CD14-positive monocyte (primary cell): ENCODE measurements at regions not wholly inside any gene's neighbourhood (a gene's known extent, or its start where the extent isn't known, plus 50 kb on each side); places are given as distances from the start of the nearest gene placed in this dataset.

Experiments used
- DNase-seq, 3 donors: peaks; one replicate each; pipeline ENCODE4 v3.0.0-alpha.2; 2011 to 2022
- H2AFZ ChIP-seq: 2 replicates; pipeline ENCODE4 v1.6.0; 2012; ENCODE audit warnings: mild to moderate bottlenecking, low read depth, low read length, inconsistent platforms; ENCODE audit not compliant: insufficient read depth, poor library complexity, severe bottlenecking
- H3K27ac ChIP-seq, 2 donors: 1 replicate in 1 of 2; 2 replicates in 1 of 2; pipeline ENCODE4 v1.5.1; 2012 to 2013; ENCODE audit warnings: low read length in 2 of 2, control low read depth in 1 of 2, inconsistent platforms in 1 of 2, low read depth in 1 of 2, mild to moderate bottlenecking in 1 of 2
- H3K27me3 ChIP-seq, 2 donors: one replicate each; pipeline versions ENCODE4 v1.6.0 to v1.6.1; 2011 to 2013; ENCODE audit warnings: low read length in 2 of 2; ENCODE audit not compliant: control insufficient read depth in 2 of 2, insufficient read depth in 2 of 2
- H3K36me3 ChIP-seq, 2 donors: replicated peaks in 1 of 2; 1 replicate in 1 of 2; 2 replicates in 1 of 2; pipeline versions ENCODE4 v1.5.1 to v1.6.1; 2012 to 2013; ENCODE audit warnings: low read length in 2 of 2, control low read depth in 1 of 2, inconsistent platforms in 1 of 2, mild to moderate bottlenecking in 1 of 2; ENCODE audit not compliant: insufficient read depth in 2 of 2, control insufficient read depth in 1 of 2
- H3K4me1 ChIP-seq, 2 donors: 1 replicate in 1 of 2; 2 replicates in 1 of 2; pipeline versions ENCODE4 v1.5.1 to v1.6.1; 2012 to 2013; ENCODE audit warnings: low read length in 2 of 2, control low read depth in 1 of 2, inconsistent platforms in 1 of 2, mild to moderate bottlenecking in 1 of 2, moderate library complexity in 1 of 2; ENCODE audit not compliant: insufficient read depth in 2 of 2, control insufficient read depth in 1 of 2
- H3K4me2 ChIP-seq: replicated peaks from 2 replicates; pipeline ENCODE3; 2012; ENCODE audit warnings: low read length, moderate library complexity, mild to moderate bottlenecking; ENCODE audit not compliant: poor library complexity, severe bottlenecking; ENCODE audit errors: extremely low read depth
- H3K4me3 ChIP-seq, 3 experiments: fragments of 200-600 bp in 1 of 3; sonication (generic) in 1 of 3; replicated peaks in 1 of 3; 1 replicate in 2 of 3; 2 replicates in 1 of 3; pipeline ENCODE4 v1.5.1; 2011 to 2013; ENCODE audit warnings: low read length in 3 of 3, mild to moderate bottlenecking in 3 of 3, control low read depth in 2 of 3, low read depth in 2 of 3, inconsistent platforms in 1 of 3, moderate library complexity in 1 of 3
- H3K79me2 ChIP-seq: 2 replicates; pipeline ENCODE4 v1.6.0; 2012; ENCODE audit warnings: mild to moderate bottlenecking, control low read depth, inconsistent platforms, low read length, moderate library complexity; ENCODE audit not compliant: insufficient read depth
- H3K9ac ChIP-seq: 2 replicates; pipeline ENCODE4 v1.6.0; 2017; ENCODE audit warnings: low read length, mild to moderate bottlenecking; ENCODE audit not compliant: insufficient read depth, poor library complexity, severe bottlenecking
- H3K9me3 ChIP-seq, 2 donors: replicated peaks in 1 of 2; 1 replicate in 1 of 2; 2 replicates in 1 of 2; pipeline versions ENCODE4 v1.5.1 to v1.6.1; 2012 to 2013; ENCODE audit warnings: low read length in 2 of 2, control low read depth in 1 of 2; ENCODE audit not compliant: control insufficient read depth in 1 of 2, insufficient read depth in 1 of 2
- H4K20me1 ChIP-seq: 2 replicates; pipeline ENCODE4 v1.6.0; 2012; ENCODE audit warnings: mild to moderate bottlenecking, low read length, control low read depth, moderate library complexity; ENCODE audit not compliant: insufficient read depth
- H3K27ac Mint-ChIP-seq, 7 donors: one replicate each; pipeline ENCODE4 v1.8.0; 2020; ENCODE audit warnings: mild to moderate bottlenecking in 7 of 7, mixed read lengths in 7 of 7, moderate library complexity in 6 of 7, inconsistent platforms in 2 of 7
- H3K27me3 Mint-ChIP-seq, 3 donors: one replicate each; pipeline ENCODE4 v1.8.0; 2021 to 2022; ENCODE audit warnings: low read depth in 3 of 3, mild to moderate bottlenecking in 3 of 3, mixed read lengths in 3 of 3, moderate library complexity in 3 of 3, inconsistent platforms in 1 of 3
- H3K36me3 Mint-ChIP-seq, 2 donors: one replicate each; pipeline ENCODE4 v1.8.0; 2020; ENCODE audit warnings: mixed read lengths in 2 of 2, inconsistent platforms in 1 of 2, mild to moderate bottlenecking in 1 of 2
- H3K4me1 Mint-ChIP-seq: one replicate; pipeline ENCODE4 v1.8.0; 2020; ENCODE audit warnings: mild to moderate bottlenecking, mixed read lengths
- H3K4me3 Mint-ChIP-seq, 2 donors: one replicate each; pipeline ENCODE4 v1.8.0; 2020; ENCODE audit warnings: mild to moderate bottlenecking in 2 of 2, mixed read lengths in 2 of 2, moderate library complexity in 1 of 2
- H3K9me3 Mint-ChIP-seq, 7 donors: one replicate each; pipeline ENCODE4 v1.8.0; 2020 to 2022; ENCODE audit warnings: mixed read lengths in 7 of 7, mild to moderate bottlenecking in 6 of 7, moderate library complexity in 6 of 7, inconsistent platforms in 2 of 7
- CTCF ChIP-seq: fragments of 200-600 bp; IDR thresholded peaks from one replicate; pipeline ENCODE4 v1.8.0; 2022; ENCODE audit warnings: antibody characterized with exemption, mild to moderate bottlenecking
- WGBS: methylation state at CpG from one replicate; pipeline ENCODE4 v1.1.5; 2013; ENCODE audit warnings: missing lambda C conversion rate; ENCODE audit not compliant: insufficient coverage; 5-methylcytosine and 5-hydroxymethylcytosine counted together
- intact Hi-C, 2 donors: fragments of 100-400 bp; cut with micrococcal nuclease; formaldehyde crosslinking; loops; one replicate each; pipeline versions ENCODE4 v1.15.0 to v1.15.1; 2023

DNA sequence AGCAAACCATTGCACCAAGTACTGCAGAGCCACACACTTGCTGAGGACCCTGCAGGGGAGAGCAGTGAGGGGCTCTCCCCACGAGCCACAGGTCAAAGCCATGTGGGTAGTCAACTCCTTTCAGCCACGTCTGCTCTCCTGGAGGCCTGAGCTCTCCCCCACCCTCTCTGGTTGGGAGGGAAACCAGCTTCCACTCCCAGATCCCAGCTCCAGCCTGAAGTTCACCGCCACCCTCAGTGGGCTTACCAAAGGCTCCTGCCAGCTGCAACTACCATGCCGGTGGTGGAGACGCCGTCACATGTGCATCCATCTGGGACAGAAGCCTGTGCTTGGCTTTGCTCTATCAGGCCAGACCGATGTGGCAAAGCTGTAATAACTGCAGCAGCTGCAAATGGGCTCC lies 521.5 kb upstream of the RAB6C start:
- no peak for TF ChIP-seq CTCF

DNA sequence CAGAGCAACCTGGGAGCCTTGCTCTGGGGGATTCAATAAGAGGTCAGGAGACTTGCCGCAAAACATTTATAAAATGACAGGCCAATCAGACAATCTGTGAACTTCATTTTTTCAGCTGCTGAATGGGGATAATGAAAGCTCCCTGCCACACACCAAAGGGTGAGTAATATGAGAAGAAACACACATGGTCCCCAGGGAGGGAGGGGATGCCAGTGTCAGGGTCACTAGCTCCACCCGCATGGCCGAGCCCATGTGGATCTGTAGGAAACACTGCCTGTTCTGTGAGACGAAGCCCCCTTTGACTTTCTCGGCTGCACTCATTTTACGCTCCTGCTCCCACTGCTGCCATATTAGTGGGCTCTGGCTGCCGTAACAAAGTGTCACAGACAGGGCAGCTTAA lies 521.0 kb upstream of the RAB6C start:
- H3K27ac ChIP-seq, result no peak overlapping the region
- no peaks in the 10 kb centered on the region for H3K4me1 ChIP-seq
- no peak overlapping the region for H3K4me3 Mint-ChIP-seq
- no peak overlapping the region for H3K4me2 ChIP-seq
- peaks cover 0 to 9% (median 2%) of the 10 kb centered on the region in 7 donors for H3K9me3 Mint-ChIP-seq
- intact Hi-C loops, result no loop called here
- no peak for TF ChIP-seq CTCF
- H3K36me3 Mint-ChIP-seq, result no peaks in the 10 kb centered on the region
- 98% methylated on average over 6 of the region's 7 CpGs for WGBS
- no peak overlapping the region for H3K9ac ChIP-seq
- no peaks in the 10 kb centered on the region for H3K9me3 ChIP-seq
- H3K79me2 ChIP-seq, result no peaks in the 10 kb centered on the region
- H3K27ac Mint-ChIP-seq, result no peak overlapping the region
- H3K27me3 Mint-ChIP-seq, result peaks cover 0 to 4% (median 2%) of the 10 kb centered on the region in 3 donors
- H2AFZ ChIP-seq, result no peak overlapping the region
- H3K36me3 ChIP-seq, result no peaks in the 10 kb centered on the region
- H3K4me1 Mint-ChIP-seq, result no peaks in the 10 kb centered on the region
- no peaks in the 10 kb centered on the region for H4K20me1 ChIP-seq
- H3K27me3 ChIP-seq, result no peaks in the 10 kb centered on the region
- no peak overlapping the region for H3K4me3 ChIP-seq
- no peak for DNase-seq

More for the DNA sequence above, 521.5 kb upstream of the RAB6C start:
- peaks cover 0 to 6% (median 1%) of the 10 kb centered on the region in 7 donors for H3K9me3 Mint-ChIP-seq
- no peak overlapping the region for H3K27ac Mint-ChIP-seq
- Histone ChIP-seq H3K9ac (no peak overlapping the region), H3K4me1 (no peaks in the 10 kb centered on the region), H3K4me3 (no peak overlapping the region), H3K79me2 (no peaks in the 10 kb centered on the region), H3K9me3 (no peaks in the 10 kb centered on the region), H3K36me3 (no peaks in the 10 kb centered on the region), H2AFZ (no peak overlapping the region), H4K20me1 (no peaks in the 10 kb centered on the region), H3K27me3 (no peaks in the 10 kb centered on the region), H3K27ac (no peak overlapping the region), H3K4me2 (no peak overlapping the region)
- H3K4me3 Mint-ChIP-seq, result no peak overlapping the region
- peaks cover 0 to 4% (median 2%) of the 10 kb centered on the region in 3 donors for H3K27me3 Mint-ChIP-seq
- H3K4me1 Mint-ChIP-seq, result no peaks in the 10 kb centered on the region
- DNase-seq, result no peak
- intact Hi-C loops, result no loop called here
- H3K36me3 Mint-ChIP-seq, result no peaks in the 10 kb centered on the region
- 94% methylated on average over 7 of the region's 7 CpGs for WGBS
